GM12873 (cell line): ENCODE measurements at regions not wholly inside any gene's neighbourhood (a gene's known extent, or its start where the extent isn't known, plus 50 kb on each side); places are given as distances from the start of the nearest gene placed in this dataset.

Experiments
- TF ChIP-seq, protein P1 (sequence below): IDR thresholded peaks from 2 replicates; pipeline ENCODE4 v1.5.1; 2012; ENCODE audit warnings: low read depth, mild to moderate bottlenecking, moderate library complexity, low read length, control low read depth; ENCODE audit not compliant: insufficient read depth; ENCODE audit errors: missing control alignments

DNA sequence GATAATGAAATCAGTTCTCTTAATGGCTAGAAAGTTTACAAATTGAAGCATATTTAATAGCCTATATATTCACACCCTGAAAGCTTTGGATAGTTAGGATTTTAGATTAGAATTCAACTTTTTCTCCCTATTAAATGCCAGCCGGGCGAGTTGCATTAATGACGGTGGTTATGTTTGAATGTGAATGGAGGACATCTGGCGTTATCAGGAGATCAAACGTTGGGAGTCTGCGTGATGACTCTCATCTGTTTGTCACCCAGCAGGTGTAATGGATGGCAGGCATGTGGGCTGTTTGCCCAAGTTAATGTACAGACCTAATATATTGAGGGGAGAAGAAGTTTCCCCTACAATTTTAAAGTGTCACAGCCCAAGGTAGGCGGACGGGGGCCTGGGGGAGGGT lies 1227.7 kb upstream of the WWC1 start:
- TF ChIP-seq, protein P1, sequence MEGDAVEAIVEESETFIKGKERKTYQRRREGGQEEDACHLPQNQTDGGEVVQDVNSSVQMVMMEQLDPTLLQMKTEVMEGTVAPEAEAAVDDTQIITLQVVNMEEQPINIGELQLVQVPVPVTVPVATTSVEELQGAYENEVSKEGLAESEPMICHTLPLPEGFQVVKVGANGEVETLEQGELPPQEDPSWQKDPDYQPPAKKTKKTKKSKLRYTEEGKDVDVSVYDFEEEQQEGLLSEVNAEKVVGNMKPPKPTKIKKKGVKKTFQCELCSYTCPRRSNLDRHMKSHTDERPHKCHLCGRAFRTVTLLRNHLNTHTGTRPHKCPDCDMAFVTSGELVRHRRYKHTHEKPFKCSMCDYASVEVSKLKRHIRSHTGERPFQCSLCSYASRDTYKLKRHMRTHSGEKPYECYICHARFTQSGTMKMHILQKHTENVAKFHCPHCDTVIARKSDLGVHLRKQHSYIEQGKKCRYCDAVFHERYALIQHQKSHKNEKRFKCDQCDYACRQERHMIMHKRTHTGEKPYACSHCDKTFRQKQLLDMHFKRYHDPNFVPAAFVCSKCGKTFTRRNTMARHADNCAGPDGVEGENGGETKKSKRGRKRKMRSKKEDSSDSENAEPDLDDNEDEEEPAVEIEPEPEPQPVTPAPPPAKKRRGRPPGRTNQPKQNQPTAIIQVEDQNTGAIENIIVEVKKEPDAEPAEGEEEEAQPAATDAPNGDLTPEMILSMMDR: no peak

DNA sequence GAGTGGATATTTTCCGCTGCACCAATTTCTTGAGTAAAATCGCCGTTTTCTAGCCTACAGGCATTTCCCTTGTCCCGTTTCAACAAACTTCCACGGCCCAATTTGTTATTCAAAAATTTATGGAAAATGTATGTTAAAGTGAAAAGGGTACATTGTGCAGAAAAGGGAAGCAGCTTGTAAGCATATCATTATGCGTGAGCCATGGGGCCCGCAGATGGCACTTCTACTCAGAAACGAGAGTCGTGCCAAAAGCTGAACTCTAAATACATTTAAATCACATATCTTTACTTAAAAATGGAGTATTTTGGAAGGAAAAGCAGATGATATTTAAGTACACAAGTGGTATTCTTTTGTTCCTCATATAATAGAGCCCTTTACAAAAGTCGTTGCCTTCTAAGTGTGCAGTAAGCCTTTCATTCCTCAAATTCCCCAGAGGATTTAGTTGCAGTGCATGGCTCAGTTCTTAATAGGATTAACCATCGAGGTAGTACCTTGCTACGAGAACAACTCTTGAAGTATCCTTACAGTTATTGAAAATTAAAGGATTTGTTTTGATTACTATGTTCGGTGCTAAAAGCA lies 1227.2 kb upstream of the WWC1 start:
- TF ChIP-seq, protein P1: no peak

DNA sequence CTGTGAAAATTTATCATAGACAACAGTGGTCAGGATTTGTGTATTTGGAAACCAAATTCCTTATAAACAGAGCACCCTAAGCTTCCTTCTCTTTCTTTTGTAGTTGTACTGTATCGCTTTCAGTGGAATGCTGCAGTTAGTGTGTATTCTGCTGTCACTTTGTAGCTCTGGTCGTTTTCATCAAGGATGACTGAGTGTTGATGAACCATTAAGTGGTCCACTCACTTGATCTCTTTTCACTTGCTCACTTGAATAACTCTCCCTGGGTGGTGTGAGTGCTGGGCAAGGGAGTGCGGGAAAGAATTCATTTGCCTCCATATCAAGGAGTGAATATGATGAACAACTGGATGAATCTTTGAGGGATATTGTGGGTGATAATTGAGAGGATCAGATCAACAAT lies 1225.7 kb upstream of the WWC1 start:
- TF ChIP-seq, protein P1: no peak

DNA sequence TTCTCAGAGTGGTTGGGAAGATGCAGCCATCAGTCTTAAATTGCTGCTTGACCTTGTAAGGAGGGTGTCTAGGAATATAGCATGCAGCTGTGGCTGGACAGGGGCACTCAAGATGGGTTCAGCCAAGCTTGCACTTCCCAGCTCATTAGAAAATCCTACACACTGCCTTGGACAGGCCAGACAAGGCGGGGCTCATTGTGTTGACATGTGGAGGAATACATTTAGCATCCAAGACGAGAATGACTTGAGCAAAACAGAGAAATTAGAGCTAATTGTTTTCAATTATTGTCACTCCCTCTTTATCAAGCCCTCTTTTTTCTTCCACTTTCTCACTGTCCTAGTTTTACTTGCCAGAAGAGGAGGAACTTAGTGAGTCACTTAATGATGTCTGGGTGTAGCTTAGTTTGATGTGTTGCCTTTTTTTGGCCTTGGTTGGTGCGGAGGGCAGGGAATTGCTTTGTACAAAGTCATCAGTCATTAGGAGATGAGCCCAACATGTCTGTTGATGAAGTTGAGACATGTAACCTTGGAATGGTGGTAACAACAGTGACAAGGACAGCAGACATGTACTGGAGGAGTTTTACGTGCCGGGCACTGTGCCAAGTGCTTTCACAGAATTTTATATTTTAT lies 1219.3 kb upstream of the WWC1 start:
- TF ChIP-seq, protein P1: no peak

DNA sequence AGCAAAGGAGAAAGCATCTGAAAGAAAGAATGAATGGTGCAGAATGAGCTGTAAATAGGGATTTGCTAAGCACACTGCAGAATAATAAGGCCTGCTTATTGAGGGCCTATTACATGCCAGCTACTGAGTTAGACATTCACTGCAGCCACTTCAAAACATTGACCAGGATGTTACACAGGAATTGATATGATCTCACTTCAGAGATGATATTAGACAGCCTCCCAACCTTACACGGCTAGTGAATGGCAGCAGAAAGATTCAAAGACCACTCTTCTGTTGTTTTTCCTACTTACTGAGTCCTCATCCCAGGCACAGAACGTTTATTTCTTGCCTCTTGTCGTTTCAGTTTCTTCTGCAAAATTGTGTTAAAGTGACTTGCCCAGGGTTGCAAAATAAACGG lies 1209.9 kb upstream of the WWC1 start:
- TF ChIP-seq, protein P1: no peak

DNA sequence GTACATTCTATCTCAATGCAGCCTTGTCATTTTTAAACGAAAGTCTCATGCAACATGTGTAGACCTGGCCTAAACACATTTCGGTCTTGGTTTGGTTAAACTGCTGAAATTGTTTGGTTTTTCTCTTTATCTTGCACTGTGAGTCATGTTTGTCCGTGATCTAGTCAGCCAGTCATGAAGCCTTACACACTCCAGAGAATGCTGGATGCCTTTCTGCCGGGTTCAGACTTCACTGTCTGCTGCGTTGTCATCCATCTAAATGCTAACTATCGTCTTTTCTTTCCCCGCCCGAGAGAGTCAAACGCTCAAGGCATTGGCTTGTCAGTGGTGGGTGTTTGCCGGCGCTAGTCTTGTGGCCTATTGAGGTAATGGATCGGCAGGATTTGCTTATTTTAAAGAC lies 1194.6 kb upstream of the WWC1 start:
- TF ChIP-seq, protein P1: no peak

DNA sequence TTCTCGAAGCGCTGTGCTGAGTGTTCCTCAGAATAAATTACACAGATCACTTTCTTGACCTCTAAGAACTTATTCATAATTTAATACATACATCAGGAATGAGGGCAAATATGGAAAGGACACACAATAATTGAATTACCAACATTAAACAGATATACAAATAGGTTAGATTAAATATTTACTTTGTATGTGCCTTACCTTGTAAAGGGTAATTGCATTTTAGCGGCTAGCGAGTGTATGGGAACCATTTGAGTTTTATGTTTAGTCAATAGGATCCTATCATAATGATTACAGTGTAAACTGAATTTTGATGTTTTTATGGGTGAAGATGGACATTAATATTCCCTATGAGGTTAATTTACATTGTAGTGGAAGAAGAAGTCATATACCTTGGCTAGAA lies 1187.1 kb upstream of the WWC1 start:
- TF ChIP-seq, protein P1: no peak
